ENCODE measurements at regions not wholly inside any gene's neighbourhood (a gene's known extent, or its start where the extent isn't known, plus 50 kb on each side); places are given as distances from the start of the nearest gene placed in this dataset.

DNA sequence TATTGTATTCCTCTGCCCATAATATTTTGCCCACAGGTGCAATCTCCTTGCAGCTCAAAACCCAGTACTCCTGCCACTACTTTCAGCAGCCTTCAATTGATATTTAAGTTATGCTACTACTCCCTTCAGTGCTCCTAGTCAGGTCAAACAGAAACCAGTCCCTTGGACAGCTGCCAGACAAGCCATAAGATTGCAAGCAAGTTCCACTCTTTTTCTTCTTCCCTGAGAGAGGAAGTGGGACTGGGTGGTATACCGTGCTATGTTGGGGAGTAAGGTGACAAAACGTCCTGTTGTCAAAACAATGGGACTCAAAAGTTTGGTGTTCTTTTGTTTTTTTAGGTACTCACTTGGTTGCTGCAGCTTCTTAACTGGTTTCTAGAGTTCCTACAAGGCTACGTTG lies 63.1 kb upstream of the FRY start:
- Histone ChIP-seq H3K36me3 (no peaks in the 10 kb centered on the region), H3K4me3 (no peak overlapping the region), H3K9me3 (no peaks in the 10 kb centered on the region), H3K4me1 (peaks cover 23% of the 10 kb centered on the region), H3K27ac (no peak overlapping the region), H3K27me3 (no peaks in the 10 kb centered on the region)
- no peak for TF ChIP-seq CTCF (IDR thresholded peaks at IDR 0.05)
- no peak for TF ChIP-seq POLR2A (IDR thresholded peaks at IDR 0.05)
- TF ChIP-seq EP300 (IDR thresholded peaks at IDR 0.05) = no peak
- no peak for TF ChIP-seq POLR2AphosphoS5 (IDR thresholded peaks at IDR 0.05)
- no peak for DNase-seq (ENCODE audit: low spot score in 2 of 2)
- 80% methylated on average over 3 of the region's 3 CpGs for WGBS

GRCh38 chr13:31970231-31970930 lies 61.2 kb upstream of the FRY start:
- DNase-seq (ENCODE audit: low spot score in 2 of 2) = no peak
- Histone ChIP-seq H3K4me3 (no peak overlapping the region), H3K27me3 (no peaks in the 10 kb centered on the region), H3K9me3 (no peaks in the 10 kb centered on the region), H3K27ac (no peak overlapping the region), H3K36me3 (no peaks in the 10 kb centered on the region), H3K4me1 (peaks cover 12% of the 10 kb centered on the region)
- 12% methylated on average over 3 of the region's 3 CpGs for WGBS
- TF ChIP-seq POLR2A (IDR thresholded peaks at IDR 0.05) = no peak
- no peak for TF ChIP-seq EP300 (IDR thresholded peaks at IDR 0.05)
- TF ChIP-seq POLR2AphosphoS5 (IDR thresholded peaks at IDR 0.05) = no peak
- no peak for TF ChIP-seq CTCF (IDR thresholded peaks at IDR 0.05)

GRCh38 chr13:31972453-31972852 lies 59.1 kb upstream of the FRY start:
- TF ChIP-seq POLR2AphosphoS5 (IDR thresholded peaks at IDR 0.05) (no peak), POLR2A (IDR thresholded peaks at IDR 0.05) (no peak), EP300 (IDR thresholded peaks at IDR 0.05) (no peak), CTCF (IDR thresholded peaks at IDR 0.05) (no peak)
- Histone ChIP-seq H3K4me1 (peaks cover 4% of the 10 kb centered on the region), H3K27ac (no peak overlapping the region), H3K4me3 (no peak overlapping the region), H3K36me3 (no peaks in the 10 kb centered on the region), H3K27me3 (no peaks in the 10 kb centered on the region), H3K9me3 (no peaks in the 10 kb centered on the region)
- DNase-seq (ENCODE audit: low spot score in 2 of 2) = no peak
- WGBS = 86% methylated on average over 2 of the region's 2 CpGs

DNA sequence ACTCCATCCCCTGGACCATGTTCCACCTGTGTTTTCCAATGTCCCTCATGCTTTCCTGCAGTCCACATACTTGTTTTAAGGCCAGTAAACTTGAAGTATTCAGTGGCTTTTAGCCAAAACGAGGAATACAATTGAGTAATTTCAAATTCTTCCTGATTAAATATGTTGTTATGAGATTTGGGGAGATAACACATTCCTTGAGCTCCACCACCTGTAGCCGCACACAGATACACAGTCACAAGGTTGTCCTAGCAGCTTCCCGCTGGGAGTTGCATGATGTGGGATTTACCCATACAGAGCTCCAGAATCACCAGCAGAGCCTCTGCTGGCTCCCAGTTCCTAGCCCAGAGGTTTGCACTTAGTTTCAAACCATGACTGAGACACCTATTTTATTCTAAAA lies 53.6 kb upstream of the FRY start:
- DNase-seq (ENCODE audit: low spot score in 2 of 2) = no peak
- TF ChIP-seq EP300 (IDR thresholded peaks at IDR 0.05) = no peak
- no peak for TF ChIP-seq POLR2A (IDR thresholded peaks at IDR 0.05)
- no peak for TF ChIP-seq POLR2AphosphoS5 (IDR thresholded peaks at IDR 0.05)
- no peak for TF ChIP-seq CTCF (IDR thresholded peaks at IDR 0.05)
- Histone ChIP-seq H3K27me3 (no peaks in the 10 kb centered on the region), H3K9me3 (no peaks in the 10 kb centered on the region), H3K36me3 (no peaks in the 10 kb centered on the region), H3K27ac (no peak overlapping the region), H3K4me3 (no peak overlapping the region), H3K4me1 (peaks cover 12% of the 10 kb centered on the region)
- WGBS = 94% methylated on average over 3 of the region's 3 CpGs

- Histone ChIP-seq H3K36me3 (no peaks in the 10 kb centered on the region), H3K9me3 (no peaks in the 10 kb centered on the region), H3K4me1 (peaks cover 12% of the 10 kb centered on the region), H3K27ac (no peak overlapping the region), H3K27me3 (no peaks in the 10 kb centered on the region), H3K4me3 (no peak overlapping the region)
- WGBS = 22% methylated on average over 1 of the region's 1 CpG
- no peak for DNase-seq (ENCODE audit: low spot score in 2 of 2)
- TF ChIP-seq CTCF (IDR thresholded peaks at IDR 0.05) (no peak), EP300 (IDR thresholded peaks at IDR 0.05) (no peak), POLR2A (IDR thresholded peaks at IDR 0.05) (no peak), POLR2AphosphoS5 (IDR thresholded peaks at IDR 0.05) (no peak)
Observed at GRCh38 chr13:31980830-31981229, 50.7 kb upstream of the FRY start.
